ENCODE measurements at regions not wholly inside any gene's neighbourhood (a gene's known extent, or its start where the extent isn't known, plus 50 kb on each side); places are given as distances from the start of the nearest gene placed in this dataset.

DNA sequence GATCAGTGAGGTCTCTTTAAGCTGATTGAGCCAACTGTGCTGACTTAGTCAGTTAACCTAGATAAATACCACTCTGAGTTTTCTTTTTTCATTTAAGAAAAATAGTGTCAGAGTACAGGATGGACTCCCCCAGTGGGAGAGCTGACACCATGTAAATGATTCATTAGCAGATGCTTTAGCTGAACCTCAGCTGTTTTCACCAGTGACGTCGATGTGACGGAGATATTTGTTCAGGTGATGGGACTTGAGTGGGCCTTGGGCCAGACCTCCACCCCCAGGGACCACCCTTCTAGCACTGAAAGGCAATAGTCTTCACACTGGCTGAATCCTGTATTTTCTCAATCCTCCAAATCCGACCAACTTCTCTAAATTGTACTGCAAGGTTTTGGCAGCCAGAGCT, 196.1 kb downstream of the GAS1 start:
- no peak for FAIRE-seq

GRCh38 chr9:86749894-86750255, 197.4 kb downstream of the GAS1 start:
- no peaks in the 10 kb centered on the region for H3K4me1 ChIP-seq (ENCODE audit: control insufficient read depth in 3 of 3, insufficient read depth in 2 of 3, low read depth in 1 of 3, low read length in 2 of 3)
- no peaks in the 10 kb centered on the region for H3K27me3 ChIP-seq (ENCODE audit: control insufficient read depth in 3 of 3, insufficient read depth in 3 of 3, low read length in 3 of 3)
- no peak overlapping the region for H3K27ac ChIP-seq (ENCODE audit: low read depth in 1 of 3, low read length in 2 of 3)
- H3K36me3 ChIP-seq (ENCODE audit: control insufficient read depth in 3 of 3, insufficient read depth in 2 of 3, low read depth in 1 of 3, low read length in 3 of 3) = no peaks in the 10 kb centered on the region
- H3K9me3 ChIP-seq (ENCODE audit: control insufficient read depth in 2 of 2, insufficient read depth in 1 of 2, low read depth in 1 of 2, low read length in 1 of 2) = no peaks in the 10 kb centered on the region
- DNase-seq (peak in 1 of 2 donors; percentile 63), FAIRE-seq (no peak)
- no peak overlapping the region for H3K4me3 ChIP-seq (ENCODE audit: low read depth in 1 of 3, low read length in 3 of 3)
- 50 to 62% (median 56%) methylated on average over 4 of the region's 4 CpGs for WGBS, 3 donors

More for the DNA sequence above, 196.1 kb downstream of the GAS1 start:
- Histone ChIP-seq H3K4me1 (ENCODE audit: control insufficient read depth in 3 of 3, insufficient read depth in 2 of 3, low read depth in 1 of 3, low read length in 2 of 3) (no peaks in the 10 kb centered on the region), H3K27ac (ENCODE audit: low read depth in 1 of 3, low read length in 2 of 3) (no peak overlapping the region), H3K9me3 (ENCODE audit: control insufficient read depth in 2 of 2, insufficient read depth in 1 of 2, low read depth in 1 of 2, low read length in 1 of 2) (no peaks in the 10 kb centered on the region), H3K27me3 (ENCODE audit: control insufficient read depth in 3 of 3, insufficient read depth in 3 of 3, low read length in 3 of 3) (no peaks in the 10 kb centered on the region), H3K4me3 (ENCODE audit: low read depth in 1 of 3, low read length in 3 of 3) (no peak overlapping the region), H3K36me3 (ENCODE audit: control insufficient read depth in 3 of 3, insufficient read depth in 2 of 3, low read depth in 1 of 3, low read length in 3 of 3) (no peaks in the 10 kb centered on the region)
- DNase-seq = no peak
- 88 to 99% (median 92%) methylated on average over 4 of the region's 4 CpGs for WGBS, 3 donors

DNA sequence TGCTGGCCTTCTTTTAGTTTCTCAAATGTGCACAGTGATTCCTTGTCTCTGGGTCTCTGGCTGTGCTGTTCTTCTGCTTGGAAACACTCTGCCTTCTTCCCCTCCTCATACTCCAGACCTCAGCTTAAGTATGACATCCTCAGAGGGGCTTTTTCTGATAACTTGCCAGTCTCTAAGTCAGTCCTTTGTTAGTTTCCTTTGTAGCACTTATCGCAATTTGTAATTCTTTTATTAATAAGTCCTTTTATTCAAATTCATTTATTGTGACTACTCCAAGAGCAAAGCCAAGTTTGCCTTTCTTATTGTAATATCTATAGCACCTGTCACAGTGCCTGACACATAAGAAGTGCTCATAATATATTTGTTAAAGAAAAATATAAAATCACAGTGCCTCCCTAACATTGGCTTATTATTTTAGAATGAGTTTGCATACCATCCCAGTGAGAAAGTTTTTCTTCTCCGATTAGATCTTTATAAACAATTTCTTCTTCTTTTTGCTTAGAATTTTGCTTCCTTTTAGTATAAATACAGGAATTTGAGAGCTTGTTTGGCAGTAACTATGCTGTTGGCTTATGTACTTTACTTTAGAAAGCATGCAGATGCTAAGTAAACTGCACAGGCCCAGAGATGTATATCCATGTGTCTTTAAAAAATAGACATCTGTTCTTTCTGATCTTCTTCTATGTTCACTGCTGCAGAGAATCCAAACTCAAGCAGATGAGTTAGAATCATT, 198.0 kb downstream of the GAS1 start:
- no peaks in the 10 kb centered on the region for H3K27me3 ChIP-seq (ENCODE audit: control insufficient read depth in 3 of 3, insufficient read depth in 3 of 3, low read length in 3 of 3)
- H3K9me3 ChIP-seq (ENCODE audit: control insufficient read depth in 2 of 2, insufficient read depth in 1 of 2, low read depth in 1 of 2, low read length in 1 of 2) = no peaks in the 10 kb centered on the region
- no peak overlapping the region for H3K4me3 ChIP-seq (ENCODE audit: low read depth in 1 of 3, low read length in 3 of 3)
- 64 to 93% (median 88%) methylated on average over 2 of the region's 2 CpGs for WGBS, 3 donors
- H3K4me1 ChIP-seq (ENCODE audit: control insufficient read depth in 3 of 3, insufficient read depth in 2 of 3, low read depth in 1 of 3, low read length in 2 of 3) = no peaks in the 10 kb centered on the region
- FAIRE-seq (no peak), DNase-seq (no peak)
- H3K36me3 ChIP-seq (ENCODE audit: control insufficient read depth in 3 of 3, insufficient read depth in 2 of 3, low read depth in 1 of 3, low read length in 3 of 3) = no peaks in the 10 kb centered on the region
- H3K27ac ChIP-seq (ENCODE audit: low read depth in 1 of 3, low read length in 2 of 3) = no peak overlapping the region

DNA sequence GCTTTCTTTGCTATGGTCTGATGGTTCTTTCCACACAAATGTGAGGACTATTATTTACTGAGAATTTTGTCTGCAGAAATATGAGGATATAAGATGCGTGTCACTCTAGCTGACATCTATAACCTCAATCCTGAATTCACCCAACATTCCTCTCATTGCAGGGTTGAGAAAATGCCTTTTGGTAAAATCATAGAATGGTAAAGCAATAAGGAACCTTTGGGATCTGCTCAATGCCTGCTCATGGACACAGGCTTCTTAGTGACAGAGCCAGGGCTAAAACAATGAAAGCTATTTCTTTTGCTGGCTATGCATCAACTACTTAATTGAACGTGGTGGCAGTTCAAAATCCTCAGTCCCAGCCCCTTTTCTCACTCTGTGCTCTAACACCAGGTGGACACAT, 199.6 kb downstream of the GAS1 start:
- FAIRE-seq (no peak), DNase-seq (no peak)
- no peaks in the 10 kb centered on the region for H3K9me3 ChIP-seq (ENCODE audit: control insufficient read depth in 2 of 2, insufficient read depth in 1 of 2, low read depth in 1 of 2, low read length in 1 of 2)
- H3K27ac ChIP-seq (ENCODE audit: low read depth in 1 of 3, low read length in 2 of 3) = no peak overlapping the region
- WGBS, 3 donors = 57 to 59% (median 59%) methylated on average over 2 of the region's 2 CpGs
- peaks cover 0 to 3% (median 0%) of the 10 kb centered on the region in 3 donors for H3K4me1 ChIP-seq (ENCODE audit: control insufficient read depth in 3 of 3, insufficient read depth in 2 of 3, low read depth in 1 of 3, low read length in 2 of 3)
- no peak overlapping the region for H3K4me3 ChIP-seq (ENCODE audit: low read depth in 1 of 3, low read length in 3 of 3)
- no peaks in the 10 kb centered on the region for H3K36me3 ChIP-seq (ENCODE audit: control insufficient read depth in 3 of 3, insufficient read depth in 2 of 3, low read depth in 1 of 3, low read length in 3 of 3)
- H3K27me3 ChIP-seq (ENCODE audit: control insufficient read depth in 3 of 3, insufficient read depth in 3 of 3, low read length in 3 of 3) = no peaks in the 10 kb centered on the region

DNA sequence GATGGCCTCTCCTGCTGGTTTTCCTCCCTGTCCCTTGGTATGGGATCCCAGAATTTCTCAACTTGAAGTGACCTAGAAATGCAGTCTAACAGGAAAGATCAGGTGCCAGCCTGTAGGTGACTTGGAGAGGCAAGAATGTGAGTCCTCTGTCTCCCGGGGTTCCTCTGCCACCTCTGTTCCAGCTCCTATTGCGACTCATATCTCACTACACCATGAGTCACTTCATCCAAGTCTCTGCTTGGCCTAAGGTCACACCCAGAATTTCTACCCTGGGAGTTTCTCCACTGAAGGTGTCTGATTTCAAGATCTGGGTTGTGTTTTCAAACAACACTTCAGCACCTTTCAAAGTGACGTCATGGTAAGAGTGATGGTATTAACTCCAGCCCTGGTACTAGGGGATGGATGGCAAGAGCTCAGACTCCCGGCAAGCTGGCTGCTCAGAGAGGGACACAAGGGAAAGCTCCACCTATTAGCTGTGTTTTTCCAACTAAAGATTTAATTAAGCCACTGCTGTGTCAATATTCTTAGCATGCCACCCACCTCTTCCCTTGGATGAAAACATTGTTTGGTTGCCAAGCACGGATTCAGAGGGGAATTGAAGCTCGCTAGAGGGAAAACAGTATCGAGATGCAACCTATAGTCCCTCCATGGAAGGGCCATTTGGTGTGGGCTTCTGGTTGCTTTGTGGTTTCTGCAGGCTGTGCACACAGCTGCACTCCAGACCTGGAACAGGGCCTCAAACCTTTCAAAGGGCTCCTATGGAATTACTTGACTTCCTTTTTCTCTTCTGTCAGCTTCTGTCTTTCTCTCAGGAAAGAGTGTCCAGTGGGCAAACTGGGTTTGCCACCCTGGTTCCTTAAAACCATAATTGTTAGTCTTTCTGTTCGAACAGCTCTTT, 205.7 kb downstream of the GAS1 start:
- DNase-seq = peak; percentile 70 to 90
- 29 to 66% (median 45%) methylated on average over 8 of the region's 8 CpGs for WGBS, 3 donors

GRCh38 chr9:86735772-86736458, 211.4 kb downstream of the GAS1 start:
- WGBS, 3 donors = 30 to 56% (median 51%) methylated on average over 6 of the region's 6 CpGs
- H3K9me3 ChIP-seq (ENCODE audit: control insufficient read depth in 2 of 2, insufficient read depth in 1 of 2, low read depth in 1 of 2, low read length in 1 of 2) = no peaks in the 10 kb centered on the region
- peaks cover 2 to 29% (median 8%) of the 10 kb centered on the region in 3 donors for H3K4me1 ChIP-seq (ENCODE audit: control insufficient read depth in 3 of 3, insufficient read depth in 2 of 3, low read depth in 1 of 3, low read length in 2 of 3)
- peak overlapping the region in 1 of 3 donors; percentile 54 for H3K27ac ChIP-seq (ENCODE audit: low read depth in 1 of 3, low read length in 2 of 3)
- FAIRE-seq (no peak), DNase-seq (peak; percentile 47 to 79)
- no peaks in the 10 kb centered on the region for H3K36me3 ChIP-seq (ENCODE audit: control insufficient read depth in 3 of 3, insufficient read depth in 2 of 3, low read depth in 1 of 3, low read length in 3 of 3)
- H3K4me3 ChIP-seq (ENCODE audit: low read depth in 1 of 3, low read length in 3 of 3) = no peak overlapping the region
- no peaks in the 10 kb centered on the region for H3K27me3 ChIP-seq (ENCODE audit: control insufficient read depth in 3 of 3, insufficient read depth in 3 of 3, low read length in 3 of 3)

More for the DNA sequence above, 205.7 kb downstream of the GAS1 start:
- Histone ChIP-seq H3K27me3 (ENCODE audit: control insufficient read depth in 3 of 3, insufficient read depth in 3 of 3, low read length in 3 of 3) (no peaks in the 10 kb centered on the region), H3K36me3 (ENCODE audit: control insufficient read depth in 3 of 3, insufficient read depth in 2 of 3, low read depth in 1 of 3, low read length in 3 of 3) (no peaks in the 10 kb centered on the region), H3K4me3 (ENCODE audit: low read depth in 1 of 3, low read length in 3 of 3) (no peak overlapping the region), H3K9me3 (ENCODE audit: control insufficient read depth in 2 of 2, insufficient read depth in 1 of 2, low read depth in 1 of 2, low read length in 1 of 2) (no peaks in the 10 kb centered on the region), H3K4me1 (ENCODE audit: control insufficient read depth in 3 of 3, insufficient read depth in 2 of 3, low read depth in 1 of 3, low read length in 2 of 3) (peaks cover 3 to 23% (median 7%) of the 10 kb centered on the region in 3 donors), H3K27ac (ENCODE audit: low read depth in 1 of 3, low read length in 2 of 3) (peak overlapping the region in 1 of 3 donors; percentile 26)
- no peak for FAIRE-seq

GRCh38 chr9:86734771-86735170, 212.5 kb downstream of the GAS1 start:
- Histone ChIP-seq H3K36me3 (ENCODE audit: control insufficient read depth in 3 of 3, insufficient read depth in 2 of 3, low read depth in 1 of 3, low read length in 3 of 3) (no peaks in the 10 kb centered on the region), H3K4me1 (ENCODE audit: control insufficient read depth in 3 of 3, insufficient read depth in 2 of 3, low read depth in 1 of 3, low read length in 2 of 3) (peaks cover 2 to 29% (median 8%) of the 10 kb centered on the region in 3 donors), H3K27ac (ENCODE audit: low read depth in 1 of 3, low read length in 2 of 3) (peak overlapping the region in 1 of 3 donors; percentile 54), H3K4me3 (ENCODE audit: low read depth in 1 of 3, low read length in 3 of 3) (no peak overlapping the region), H3K27me3 (ENCODE audit: control insufficient read depth in 3 of 3, insufficient read depth in 3 of 3, low read length in 3 of 3) (no peaks in the 10 kb centered on the region), H3K9me3 (ENCODE audit: control insufficient read depth in 2 of 2, insufficient read depth in 1 of 2, low read depth in 1 of 2, low read length in 1 of 2) (no peaks in the 10 kb centered on the region)
- DNase-seq (no peak), FAIRE-seq (no peak)
- WGBS, 3 donors = 77 to 93% (median 91%) methylated on average over 1 of the region's 1 CpG

- Histone ChIP-seq H3K4me3 (ENCODE audit: low read depth in 1 of 3, low read length in 3 of 3) (no peak overlapping the region), H3K27me3 (ENCODE audit: control insufficient read depth in 3 of 3, insufficient read depth in 3 of 3, low read length in 3 of 3) (no peaks in the 10 kb centered on the region), H3K4me1 (ENCODE audit: control insufficient read depth in 3 of 3, insufficient read depth in 2 of 3, low read depth in 1 of 3, low read length in 2 of 3) (peaks cover 2 to 29% (median 8%) of the 10 kb centered on the region in 3 donors), H3K27ac (ENCODE audit: low read depth in 1 of 3, low read length in 2 of 3) (no peak overlapping the region), H3K9me3 (ENCODE audit: control insufficient read depth in 2 of 2, insufficient read depth in 1 of 2, low read depth in 1 of 2, low read length in 1 of 2) (no peaks in the 10 kb centered on the region), H3K36me3 (ENCODE audit: control insufficient read depth in 3 of 3, insufficient read depth in 2 of 3, low read depth in 1 of 3, low read length in 3 of 3) (no peaks in the 10 kb centered on the region)
- 72 to 89% (median 88%) methylated on average over 6 of the region's 6 CpGs for WGBS, 3 donors
- DNase-seq = no peak
- FAIRE-seq = no peak
Observed at GRCh38 chr9:86733929-86734328, 213.4 kb downstream of the GAS1 start.

All from small intestine (tissue), 7 donors.